ENCODE measurements at regions not wholly inside any gene's neighbourhood (a gene's known extent, or its start where the extent isn't known, plus 50 kb on each side); places are given as distances from the start of the nearest gene placed in this dataset.

- TF ChIP-seq GATA3 (IDR thresholded peaks at IDR 0.05; ENCODE audit: low read depth, low read length) (no peak), GATA2 (IDR thresholded peaks at IDR 0.05; ENCODE audit: low read depth, low read length) (no peak)
Observed at GRCh38 chr10:20623546-20623945, 273.6 kb downstream of the NEBL start.

Measured in SH-SY5Y (cell line).